H9 (cell line): ENCODE measurements at regions not wholly inside any gene's neighbourhood (a gene's known extent, or its start where the extent isn't known, plus 50 kb on each side); places are given as distances from the start of the nearest gene placed in this dataset.

Experiments
- DNase-seq: peaks from one replicate; pipeline ENCODE4 v3.0.0-alpha.2; 2017
- H2AFZ ChIP-seq: one replicate; pipeline ENCODE4 v1.6.1; 2013; ENCODE audit warnings: mild to moderate bottlenecking, low read length, control low read depth, moderate library complexity
- H2AK5ac ChIP-seq: 2 replicates; pipeline ENCODE4 v1.6.1; 2013; ENCODE audit warnings: low read length, control low read depth, mixed read lengths; ENCODE audit not compliant: insufficient read length
- H2BK120ac ChIP-seq: one replicate; pipeline ENCODE4 v1.6.1; 2013; ENCODE audit warnings: low read depth, mild to moderate bottlenecking, low read length, control low read depth, inconsistent platforms; ENCODE audit not compliant: poor library complexity, severe bottlenecking
- H2BK12ac ChIP-seq: 2 replicates; pipeline ENCODE4 v1.6.1; 2013; ENCODE audit warnings: low read length, control low read depth, mixed read lengths, low read depth; ENCODE audit not compliant: insufficient read length
- H2BK15ac ChIP-seq: 2 replicates; pipeline ENCODE4 v1.6.1; 2013; ENCODE audit warnings: low read depth, low read length, control low read depth
- H2BK20ac ChIP-seq: one replicate; pipeline ENCODE4 v1.6.1; 2013; ENCODE audit warnings: low read depth, mild to moderate bottlenecking, low read length, control low read depth, inconsistent platforms; ENCODE audit not compliant: poor library complexity, severe bottlenecking
- H2BK5ac ChIP-seq: 2 replicates; pipeline ENCODE4 v1.6.1; 2013; ENCODE audit warnings: low read length, control low read depth, mixed read lengths; ENCODE audit not compliant: insufficient read length
- H3K14ac ChIP-seq: 2 replicates; pipeline ENCODE4 v1.6.1; 2013; ENCODE audit warnings: low read length, control low read depth; ENCODE audit not compliant: insufficient read depth
- H3K18ac ChIP-seq: 2 replicates; pipeline ENCODE4 v1.6.1; 2013; ENCODE audit warnings: low read depth, mild to moderate bottlenecking, mixed read lengths, low read length, control low read depth; ENCODE audit not compliant: insufficient read length
- H3K23ac ChIP-seq: 2 replicates; pipeline ENCODE4 v1.6.1; 2013; ENCODE audit warnings: low read length, control low read depth, mixed read lengths, low read depth; ENCODE audit not compliant: insufficient read length
- H3K23me2 ChIP-seq: 2 replicates; pipeline ENCODE4 v1.6.1; 2013; ENCODE audit warnings: low read depth, mild to moderate bottlenecking, mixed read lengths, low read length, control low read depth; ENCODE audit not compliant: insufficient read length, poor library complexity, severe bottlenecking
- H3K27ac ChIP-seq: 2 replicates; pipeline ENCODE4 v1.5.1; 2013; ENCODE audit warnings: low read length, control low read depth, mixed read lengths, low read depth; ENCODE audit not compliant: insufficient read length
- H3K27me3 ChIP-seq: 2 replicates; pipeline ENCODE4 v1.6.1; 2013; ENCODE audit warnings: low read length, control low read depth, inconsistent platforms; ENCODE audit not compliant: insufficient read depth
- H3K4ac ChIP-seq: 2 replicates; pipeline ENCODE4 v1.6.1; 2013; ENCODE audit warnings: low read depth, mild to moderate bottlenecking, control low read depth, inconsistent platforms, low read length, moderate library complexity
- H3K4me1 ChIP-seq: 2 replicates; pipeline ENCODE4 v1.6.1; 2013; ENCODE audit warnings: low read length, control low read depth, inconsistent platforms; ENCODE audit not compliant: insufficient read depth
- H3K4me2 ChIP-seq: 2 replicates; pipeline ENCODE4 v1.6.1; 2013; ENCODE audit warnings: low read length, control low read depth, mixed read lengths; ENCODE audit not compliant: insufficient read length, insufficient read depth
- H3K56ac ChIP-seq: 2 replicates; pipeline ENCODE4 v1.6.1; 2013; ENCODE audit warnings: low read depth, mild to moderate bottlenecking, mixed read lengths, low read length, control low read depth; ENCODE audit not compliant: insufficient read length
- H3K79me1 ChIP-seq: 2 replicates; pipeline ENCODE4 v1.6.1; 2013; ENCODE audit warnings: low read depth, mild to moderate bottlenecking, moderate library complexity, low read length, control low read depth, inconsistent platforms; ENCODE audit not compliant: insufficient read depth, poor library complexity, severe bottlenecking
- H3K79me2 ChIP-seq: 2 replicates; pipeline ENCODE4 v1.6.1; 2013; ENCODE audit warnings: low read length, control low read depth, inconsistent platforms; ENCODE audit not compliant: insufficient read depth
- H3K9ac ChIP-seq: 2 replicates; pipeline ENCODE4 v1.6.1; 2013; ENCODE audit warnings: low read length, control low read depth, mixed read lengths; ENCODE audit not compliant: insufficient read length; ENCODE audit errors: extremely low read depth
- H3K9me3 ChIP-seq: one replicate; pipeline ENCODE4 v1.6.1; 2013; ENCODE audit warnings: low read depth, low read length, inconsistent platforms; ENCODE audit not compliant: control insufficient read depth
- H3T11ph ChIP-seq: one replicate; pipeline ENCODE4 v1.6.1; 2013; ENCODE audit warnings: mild to moderate bottlenecking, low read length, control low read depth, inconsistent platforms
- H4K20me1 ChIP-seq: one replicate; pipeline ENCODE4 v1.6.1; 2013; ENCODE audit not compliant: control insufficient read depth, insufficient read length, insufficient read depth
- H4K5ac ChIP-seq: 2 replicates; pipeline ENCODE4 v1.6.1; 2013; ENCODE audit warnings: low read depth, mild to moderate bottlenecking, mixed read lengths, low read length, control low read depth; ENCODE audit not compliant: insufficient read length
- H4K8ac ChIP-seq: replicated peaks from 2 replicates; pipeline ENCODE4 v1.6.1; 2013; ENCODE audit warnings: low read length, control low read depth, mixed read lengths, low read depth; ENCODE audit not compliant: insufficient read length
- H4K91ac ChIP-seq: 2 replicates; pipeline ENCODE4 v1.6.1; 2013; ENCODE audit warnings: low read depth, mild to moderate bottlenecking, moderate library complexity, mixed read lengths, low read length, control low read depth; ENCODE audit not compliant: insufficient read length
- H3K27ac Mint-ChIP-seq, 3 experiments: 2 replicates in 2 of 3; 3 replicates in 1 of 3; pipeline ENCODE4 v1.8.0; 2020 to 2021; ENCODE audit warnings: mixed read lengths in 3 of 3, mild to moderate bottlenecking in 1 of 3, moderate library complexity in 1 of 3
- H3K27me3 Mint-ChIP-seq: 2 replicates; pipeline ENCODE4 v1.8.0; 2021; ENCODE audit warnings: low read depth, mild to moderate bottlenecking, moderate library complexity, mixed read lengths
- H3K36me3 Mint-ChIP-seq, 3 experiments: 2 replicates in 2 of 3; 3 replicates in 1 of 3; pipeline ENCODE4 v1.8.0; 2020 to 2021; ENCODE audit warnings: low read depth in 3 of 3, mixed read lengths in 3 of 3; ENCODE audit not compliant: insufficient read depth in 1 of 3
- H3K4me1 Mint-ChIP-seq, 2 experiments: 2 replicates each; pipeline ENCODE4 v1.8.0; 2020; ENCODE audit warnings: mixed read lengths in 2 of 2
- H3K4me3 Mint-ChIP-seq, 2 experiments: 2 replicates in 1 of 2; 3 replicates in 1 of 2; pipeline ENCODE4 v1.8.0; 2020 to 2021; ENCODE audit warnings: mild to moderate bottlenecking in 2 of 2, mixed read lengths in 2 of 2, moderate library complexity in 1 of 2
- H3K9me3 Mint-ChIP-seq, 2 experiments: 2 replicates in 1 of 2; 3 replicates in 1 of 2; pipeline ENCODE4 v1.8.0; 2020; ENCODE audit warnings: mild to moderate bottlenecking in 2 of 2, mixed read lengths in 2 of 2, moderate library complexity in 1 of 2
- TF ChIP-seq, protein P1 (sequence below): fragments of 200-600 bp; sonication (generic); conservative IDR thresholded peaks from 3 replicates; pipeline ENCODE4 v1.8.0; 2021; ENCODE audit warnings: antibody characterized with exemption, mild to moderate bottlenecking

DNA sequence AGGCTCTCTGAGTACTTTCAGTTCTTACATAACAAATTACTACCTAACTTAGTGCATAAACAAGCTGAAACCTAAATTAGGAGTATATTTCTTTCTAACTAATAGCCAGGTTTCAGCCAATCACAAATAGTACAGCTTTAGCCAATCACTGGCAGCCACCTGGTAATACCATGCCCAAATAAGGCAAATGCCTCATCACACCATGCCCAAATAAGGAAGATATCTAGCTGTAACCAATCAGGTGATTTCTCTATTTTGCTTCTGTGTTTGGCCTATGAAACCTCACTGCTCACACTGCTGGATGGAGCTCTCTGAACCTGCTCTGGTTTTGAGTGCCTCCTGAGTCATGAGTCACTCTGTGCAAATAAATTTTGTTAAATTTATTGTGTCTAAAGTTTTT lies 113.5 kb downstream of the DDIT4L start:
- H3K4me1 Mint-ChIP-seq: peaks cover 9% of the 10 kb centered on the region in 2 experiments; a peak in 3 of 4 replicates
- no peak overlapping the region for H3K27ac Mint-ChIP-seq
- no peak overlapping the region for H4K5ac ChIP-seq
- no peak overlapping the region for H4K8ac ChIP-seq
- no peak overlapping the region for H2BK20ac ChIP-seq
- H3K23me2 ChIP-seq: no peaks in the 10 kb centered on the region
- H3K4me2 ChIP-seq: no peak overlapping the region
- peaks cover 3% of the 10 kb centered on the region; the same call in 1 of the 2 replicates for H3K79me2 ChIP-seq
- H3K9ac ChIP-seq: no peak overlapping the region
- no peaks in the 10 kb centered on the region for H3K27me3 ChIP-seq
- no peak overlapping the region for H2AFZ ChIP-seq
- H2AK5ac ChIP-seq: no peak overlapping the region
- TF ChIP-seq, protein P1, sequence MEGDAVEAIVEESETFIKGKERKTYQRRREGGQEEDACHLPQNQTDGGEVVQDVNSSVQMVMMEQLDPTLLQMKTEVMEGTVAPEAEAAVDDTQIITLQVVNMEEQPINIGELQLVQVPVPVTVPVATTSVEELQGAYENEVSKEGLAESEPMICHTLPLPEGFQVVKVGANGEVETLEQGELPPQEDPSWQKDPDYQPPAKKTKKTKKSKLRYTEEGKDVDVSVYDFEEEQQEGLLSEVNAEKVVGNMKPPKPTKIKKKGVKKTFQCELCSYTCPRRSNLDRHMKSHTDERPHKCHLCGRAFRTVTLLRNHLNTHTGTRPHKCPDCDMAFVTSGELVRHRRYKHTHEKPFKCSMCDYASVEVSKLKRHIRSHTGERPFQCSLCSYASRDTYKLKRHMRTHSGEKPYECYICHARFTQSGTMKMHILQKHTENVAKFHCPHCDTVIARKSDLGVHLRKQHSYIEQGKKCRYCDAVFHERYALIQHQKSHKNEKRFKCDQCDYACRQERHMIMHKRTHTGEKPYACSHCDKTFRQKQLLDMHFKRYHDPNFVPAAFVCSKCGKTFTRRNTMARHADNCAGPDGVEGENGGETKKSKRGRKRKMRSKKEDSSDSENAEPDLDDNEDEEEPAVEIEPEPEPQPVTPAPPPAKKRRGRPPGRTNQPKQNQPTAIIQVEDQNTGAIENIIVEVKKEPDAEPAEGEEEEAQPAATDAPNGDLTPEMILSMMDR: no peak
- H3T11ph ChIP-seq: no peak overlapping the region
- H4K20me1 ChIP-seq: no peaks in the 10 kb centered on the region
- H3K27me3 Mint-ChIP-seq: no peaks in the 10 kb centered on the region
- no peak overlapping the region for H3K18ac ChIP-seq
- peaks cover 3 to 4% of the 10 kb centered on the region in 2 experiments; a peak in 3 of 5 replicates for H3K9me3 Mint-ChIP-seq
- no peak overlapping the region for H2BK5ac ChIP-seq
- no peak overlapping the region for H2BK120ac ChIP-seq
- no peak overlapping the region for H3K14ac ChIP-seq
- no peak overlapping the region for H3K23ac ChIP-seq
- H3K56ac ChIP-seq: no peak overlapping the region
- H4K91ac ChIP-seq: no peak overlapping the region
- no peaks in the 10 kb centered on the region for H3K79me1 ChIP-seq
- no peak overlapping the region for H3K4me3 Mint-ChIP-seq
- no peak overlapping the region for H2BK12ac ChIP-seq
- H2BK15ac ChIP-seq: no peak overlapping the region
- H3K9me3 ChIP-seq: no peaks in the 10 kb centered on the region
- H3K4me1 ChIP-seq: no peaks in the 10 kb centered on the region
- no peak overlapping the region for H3K27ac ChIP-seq
- no peaks in the 10 kb centered on the region for H3K36me3 Mint-ChIP-seq
- H3K4ac ChIP-seq: no peak overlapping the region
- no peak for DNase-seq
